CD4-positive, alpha-beta T cell (primary cell): ENCODE measurements at regions not wholly inside any gene's neighbourhood (a gene's known extent, or its start where the extent isn't known, plus 50 kb on each side); places are given as distances from the start of the nearest gene placed in this dataset.

Source experiments
- ATAC-seq: fragments of 200-7000 bp; cut with Tn5 transposase; one replicate; pipeline ENCODE4 v1.10.0; 2022; ENCODE audit warnings: mild to moderate bottlenecking; ENCODE audit not compliant: poor library complexity
- CTCF ChIA-PET: fragments of 350-600 bp; sonication (Branson Sonifier 250); formaldehyde crosslinking; loops from one replicate; lab custom pipeline; 2021; ENCODE audit warnings: antibody characterized with exemption, inconsistent platforms; lab: Charles Lee
- POLR2A ChIA-PET: fragments of 350-600 bp; sonication (Branson Sonifier 250); formaldehyde crosslinking; loops from one replicate; lab custom pipeline; 2021; ENCODE audit warnings: antibody characterized with exemption, inconsistent platforms; lab: Charles Lee
- DNase-seq, 14 experiments: peaks; one replicate each; pipeline ENCODE4 v3.0.0-alpha.2; 2013 to 2020; ENCODE audit warnings: mixed read lengths in 2 of 14
- H3K27ac ChIP-seq, 2 donors: one replicate each; pipeline versions ENCODE4 v1.5.1 to v1.7.0; 2013; ENCODE audit warnings: low read length in 2 of 2, low read depth in 1 of 2, mild to moderate bottlenecking in 1 of 2
- H3K27me3 ChIP-seq, 2 experiments: 1 replicate in 1 of 2; 2 replicates in 1 of 2; pipeline versions ENCODE4 v1.6.1 to v1.7.0; 2013; ENCODE audit warnings: low read length in 2 of 2, control low read depth in 1 of 2, mild to moderate bottlenecking in 1 of 2, moderate library complexity in 1 of 2; ENCODE audit not compliant: insufficient read depth in 2 of 2, control insufficient read depth in 1 of 2
- H3K36me3 ChIP-seq: one replicate; pipeline ENCODE4 v1.6.1; 2013; ENCODE audit warnings: low read length, control low read depth; ENCODE audit not compliant: insufficient read depth
- H3K4me1 ChIP-seq: one replicate; pipeline ENCODE4 v1.6.1; 2013; ENCODE audit warnings: low read length, control low read depth; ENCODE audit not compliant: insufficient read depth
- H3K4me3 ChIP-seq: one replicate; pipeline ENCODE4 v1.5.1; 2013; ENCODE audit warnings: mild to moderate bottlenecking, low read length, moderate library complexity
- H3K9me3 ChIP-seq, 2 experiments: 1 replicate in 1 of 2; 2 replicates in 1 of 2; pipeline versions ENCODE4 v1.6.1 to v1.7.0; 2013; ENCODE audit warnings: low read length in 2 of 2, mild to moderate bottlenecking in 2 of 2, control low read depth in 1 of 2, moderate library complexity in 1 of 2; ENCODE audit not compliant: control insufficient read depth in 1 of 2, insufficient read depth in 1 of 2
- H3K27ac Mint-ChIP-seq: one replicate; pipeline ENCODE4 v1.8.0; 2020; ENCODE audit warnings: mixed read lengths
- H3K27me3 Mint-ChIP-seq: one replicate; pipeline ENCODE4 v1.8.0; 2021; ENCODE audit warnings: mixed read lengths
- H3K36me3 Mint-ChIP-seq: one replicate; pipeline ENCODE4 v1.8.0; 2021; ENCODE audit warnings: low read depth, mixed read lengths
- H3K4me1 Mint-ChIP-seq: one replicate; pipeline ENCODE4 v1.8.0; 2021; ENCODE audit warnings: low read depth, mixed read lengths
- H3K4me3 Mint-ChIP-seq: one replicate; pipeline ENCODE4 v1.8.0; 2020; ENCODE audit warnings: mild to moderate bottlenecking, mixed read lengths
- H3K9me3 Mint-ChIP-seq: one replicate; pipeline ENCODE4 v1.8.0; 2020; ENCODE audit warnings: mixed read lengths
- CTCF ChIP-seq: fragments of 200-600 bp; IDR thresholded peaks from one replicate; pipeline ENCODE4 v1.8.0; 2022; ENCODE audit warnings: antibody characterized with exemption, mild to moderate bottlenecking
- intact Hi-C, 2 experiments: fragments of 100-400 bp; cut with DNase I in 1 of 2; cut with micrococcal nuclease in 1 of 2; formaldehyde crosslinking; loops; one replicate each; pipeline versions ENCODE4 v1.15.1 to v1.9.0; 2023 to 2025; cut with DNase I, micrococcal nuclease

GRCh38 chr2:12059616-12060441 is 313.4 kb downstream of the LPIN1 start:
- peaks cover 2% of the 10 kb centered on the region for H3K9me3 Mint-ChIP-seq
- intact Hi-C loops, result no loop called here
- H3K27me3 Mint-ChIP-seq, result no peaks in the 10 kb centered on the region
- CTCF ChIA-PET, result no interaction called here
- TF ChIP-seq CTCF, result no peak
- no peak overlapping the region for H3K27ac Mint-ChIP-seq
- no peaks in the 10 kb centered on the region for H3K27me3 ChIP-seq
- peaks cover 0 to 3% of the 10 kb centered on the region in 2 experiments for H3K9me3 ChIP-seq
- H3K4me1 ChIP-seq, result peaks cover 18% of the 10 kb centered on the region
- H3K27ac ChIP-seq, result no peak overlapping the region
- no peaks in the 10 kb centered on the region for H3K36me3 Mint-ChIP-seq
- ATAC-seq (no peak), DNase-seq (no peak)
- H3K36me3 ChIP-seq, result no peaks in the 10 kb centered on the region
- no peak overlapping the region for H3K4me3 ChIP-seq
- H3K4me3 Mint-ChIP-seq, result no peak overlapping the region
- POLR2A ChIA-PET, result no interaction called here
- peaks cover 22% of the 10 kb centered on the region for H3K4me1 Mint-ChIP-seq

- H3K4me3 Mint-ChIP-seq, result no peak overlapping the region
- no peak for TF ChIP-seq CTCF
- no peaks in the 10 kb centered on the region for H3K36me3 ChIP-seq
- H3K9me3 ChIP-seq, result peaks cover 0 to 3% of the 10 kb centered on the region in 2 experiments
- peaks cover 2% of the 10 kb centered on the region for H3K9me3 Mint-ChIP-seq
- ChIA-PET CTCF (no interaction called here), POLR2A (no interaction called here)
- H3K36me3 Mint-ChIP-seq, result no peaks in the 10 kb centered on the region
- DNase-seq (no peak), ATAC-seq (no peak)
- H3K27me3 ChIP-seq, result no peaks in the 10 kb centered on the region
- intact Hi-C loops, result no loop called here
- H3K27ac ChIP-seq, result no peak overlapping the region
- H3K27me3 Mint-ChIP-seq, result no peaks in the 10 kb centered on the region
- peaks cover 18% of the 10 kb centered on the region for H3K4me1 ChIP-seq
- H3K4me1 Mint-ChIP-seq, result peaks cover 22% of the 10 kb centered on the region
- H3K27ac Mint-ChIP-seq, result no peak overlapping the region
- H3K4me3 ChIP-seq, result no peak overlapping the region
These were observed 314.5 kb downstream of the LPIN1 start for GRCh38 chr2:12060886-12061285.

- peaks cover 0 to 3% of the 10 kb centered on the region in 2 experiments for H3K9me3 ChIP-seq
- intact Hi-C loops, result no loop called here
- peaks cover 18% of the 10 kb centered on the region for H3K4me1 ChIP-seq
- Mint-ChIP-seq H3K4me3 (no peak overlapping the region), H3K27ac (no peak overlapping the region), H3K36me3 (no peaks in the 10 kb centered on the region), H3K27me3 (no peaks in the 10 kb centered on the region), H3K4me1 (peaks cover 22% of the 10 kb centered on the region), H3K9me3 (peaks cover 2% of the 10 kb centered on the region)
- H3K27ac ChIP-seq, result no peak overlapping the region
- no peak overlapping the region for H3K4me3 ChIP-seq
- TF ChIP-seq CTCF, result no peak
- no peaks in the 10 kb centered on the region for H3K36me3 ChIP-seq
- ChIA-PET POLR2A (no interaction called here), CTCF (no interaction called here)
- DNase-seq (no peak), ATAC-seq (no peak)
- H3K27me3 ChIP-seq, result no peaks in the 10 kb centered on the region
These were observed 315.0 kb downstream of the LPIN1 start for GRCh38 chr2:12061286-12062052.
